Smooth muscle cell (in vitro differentiated cells): ENCODE measurements at regions not wholly inside any gene's neighbourhood (a gene's known extent, or its start where the extent isn't known, plus 50 kb on each side); places are given as distances from the start of the nearest gene placed in this dataset.

Experiments used
- DNase-seq: peaks from one replicate; lab custom pipeline; 2025; ENCODE audit not compliant: unreplicated experiment; lab: John Stamatoyannopoulos, UW
- H2AFZ ChIP-seq: fragments of 200-600 bp; sonication (generic); 2 replicates; pipeline ENCODE4 v1.6.0; 2016; ENCODE audit warnings: antibody characterized with exemption, low read depth, mild to moderate bottlenecking
- H3F3A ChIP-seq: fragments of 200-600 bp; sonication (generic); 2 replicates; pipeline ENCODE4 v1.6.0; 2017; ENCODE audit warnings: antibody characterized with exemption, low read depth
- H3K27ac ChIP-seq: fragments of 200-600 bp; sonication (generic); 2 replicates; pipeline ENCODE4 v1.5.1; 2016; ENCODE audit warnings: low read depth, mild to moderate bottlenecking
- H3K27me3 ChIP-seq: fragments of 200-600 bp; sonication (generic); 2 replicates; pipeline ENCODE4 v1.6.1; 2016; ENCODE audit warnings: low read depth, mild to moderate bottlenecking
- H3K36me3 ChIP-seq: fragments of 200-600 bp; sonication (generic); 2 replicates; pipeline ENCODE4 v1.5.1; 2016; ENCODE audit warnings: low read depth
- H3K4me1 ChIP-seq: fragments of 200-600 bp; sonication (generic); 2 replicates; pipeline ENCODE4 v1.5.1; 2016; ENCODE audit warnings: low read depth
- H3K4me2 ChIP-seq: fragments of 200-600 bp; sonication (generic); 2 replicates; pipeline ENCODE4 v1.6.0; 2016; ENCODE audit warnings: mild to moderate bottlenecking
- H3K4me3 ChIP-seq: fragments of 200-600 bp; sonication (generic); 2 replicates; pipeline ENCODE4 v1.5.1; 2016; ENCODE audit warnings: mild to moderate bottlenecking
- H3K79me2 ChIP-seq: fragments of 200-600 bp; sonication (generic); 2 replicates; pipeline ENCODE4 v1.6.0; 2016; ENCODE audit warnings: low read depth, mild to moderate bottlenecking
- H3K9ac ChIP-seq: fragments of 200-600 bp; sonication (generic); 2 replicates; pipeline ENCODE4 v1.6.0; 2016; ENCODE audit warnings: low read depth
- H3K9me3 ChIP-seq: fragments of 200-600 bp; sonication (generic); replicated peaks from 2 replicates; pipeline ENCODE4 v1.5.1; 2016; ENCODE audit warnings: low read depth
- H4K20me1 ChIP-seq: fragments of 200-600 bp; sonication (generic); 2 replicates; pipeline ENCODE4 v1.6.0; 2016; ENCODE audit warnings: low read depth
- CTCF ChIP-seq: fragments of 200-600 bp; sonication (generic); IDR thresholded peaks from 2 replicates; pipeline ENCODE4 v1.5.1; 2017; ENCODE audit warnings: borderline replicate concordance, mild to moderate bottlenecking, antibody characterized with exemption; ENCODE audit not compliant: insufficient read depth, poor library complexity, severe bottlenecking
- WGBS: methylation state at CpG from one replicate; pipeline ENCODE4 v1.1.7; 2016; ENCODE audit warnings: low lambda C conversion rate; 5-methylcytosine and 5-hydroxymethylcytosine counted together

GRCh38 chrX:39331082-39331704 is 529.9 kb downstream of the MID1IP1 start:
- H3K79me2 ChIP-seq = no peaks in the 10 kb centered on the region
- H3K27me3 ChIP-seq = no peaks in the 10 kb centered on the region
- 44% methylated on average over 4 of the region's 4 CpGs for WGBS
- no peak for DNase-seq
- TF ChIP-seq CTCF = no peak
- no peak overlapping the region for H3K4me3 ChIP-seq
- no peak overlapping the region for H3K27ac ChIP-seq
- no peak overlapping the region for H3K4me2 ChIP-seq
- H3K9me3 ChIP-seq = no peaks in the 10 kb centered on the region
- H3K4me1 ChIP-seq = no peaks in the 10 kb centered on the region
- no peaks in the 10 kb centered on the region for H3K36me3 ChIP-seq
- no peak overlapping the region for H3K9ac ChIP-seq
- no peak overlapping the region for H2AFZ ChIP-seq
- no peaks in the 10 kb centered on the region for H4K20me1 ChIP-seq
- no peaks in the 10 kb centered on the region for H3F3A ChIP-seq

DNA sequence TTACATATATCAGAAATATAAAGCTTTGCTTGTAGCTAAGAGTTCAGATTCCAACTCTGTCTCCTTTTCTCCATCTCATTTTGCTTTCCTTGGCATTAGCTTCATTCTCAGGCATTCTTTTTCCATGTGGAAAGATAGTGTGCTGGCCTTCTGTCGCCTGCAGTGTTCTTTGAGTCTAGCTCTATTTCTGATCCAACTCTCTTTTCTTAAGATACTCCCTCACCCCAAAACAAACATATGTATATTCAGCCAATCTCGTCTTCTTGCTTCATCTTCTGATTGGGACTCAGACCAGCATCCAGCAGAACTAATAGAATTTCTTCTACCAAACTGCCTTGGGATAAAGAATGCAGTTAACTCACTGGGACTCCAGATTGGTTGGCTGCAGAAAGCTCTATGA is 532.2 kb downstream of the MID1IP1 start:
- WGBS = 71% methylated on average over 2 of the region's 2 CpGs
- H3K9me3 ChIP-seq = no peaks in the 10 kb centered on the region
- H3K4me3 ChIP-seq = no peak overlapping the region
- H4K20me1 ChIP-seq = no peaks in the 10 kb centered on the region
- DNase-seq = no peak
- no peaks in the 10 kb centered on the region for H3K36me3 ChIP-seq
- H3K4me1 ChIP-seq = no peaks in the 10 kb centered on the region
- no peak overlapping the region for H3K4me2 ChIP-seq
- H2AFZ ChIP-seq = no peak overlapping the region
- H3F3A ChIP-seq = no peaks in the 10 kb centered on the region
- H3K79me2 ChIP-seq = no peaks in the 10 kb centered on the region
- H3K9ac ChIP-seq = no peak overlapping the region
- no peak for TF ChIP-seq CTCF
- H3K27ac ChIP-seq = no peak overlapping the region
- no peaks in the 10 kb centered on the region for H3K27me3 ChIP-seq

GRCh38 chrX:39335513-39336235 is 534.4 kb downstream of the MID1IP1 start:
- Histone ChIP-seq H3K27ac (no peak overlapping the region), H4K20me1 (no peaks in the 10 kb centered on the region), H3K9me3 (no peaks in the 10 kb centered on the region), H3K4me2 (no peak overlapping the region), H3K4me3 (no peak overlapping the region), H3K9ac (no peak overlapping the region), H3K4me1 (no peaks in the 10 kb centered on the region), H3F3A (no peaks in the 10 kb centered on the region), H3K79me2 (no peaks in the 10 kb centered on the region), H3K36me3 (no peaks in the 10 kb centered on the region), H3K27me3 (no peaks in the 10 kb centered on the region), H2AFZ (no peak overlapping the region)
- 72% methylated on average over 6 of the region's 6 CpGs for WGBS
- no peak for DNase-seq
- TF ChIP-seq CTCF = no peak
